ENCODE measurements at regions not wholly inside any gene's neighbourhood (a gene's known extent, or its start where the extent isn't known, plus 50 kb on each side); places are given as distances from the start of the nearest gene placed in this dataset.

DNA sequence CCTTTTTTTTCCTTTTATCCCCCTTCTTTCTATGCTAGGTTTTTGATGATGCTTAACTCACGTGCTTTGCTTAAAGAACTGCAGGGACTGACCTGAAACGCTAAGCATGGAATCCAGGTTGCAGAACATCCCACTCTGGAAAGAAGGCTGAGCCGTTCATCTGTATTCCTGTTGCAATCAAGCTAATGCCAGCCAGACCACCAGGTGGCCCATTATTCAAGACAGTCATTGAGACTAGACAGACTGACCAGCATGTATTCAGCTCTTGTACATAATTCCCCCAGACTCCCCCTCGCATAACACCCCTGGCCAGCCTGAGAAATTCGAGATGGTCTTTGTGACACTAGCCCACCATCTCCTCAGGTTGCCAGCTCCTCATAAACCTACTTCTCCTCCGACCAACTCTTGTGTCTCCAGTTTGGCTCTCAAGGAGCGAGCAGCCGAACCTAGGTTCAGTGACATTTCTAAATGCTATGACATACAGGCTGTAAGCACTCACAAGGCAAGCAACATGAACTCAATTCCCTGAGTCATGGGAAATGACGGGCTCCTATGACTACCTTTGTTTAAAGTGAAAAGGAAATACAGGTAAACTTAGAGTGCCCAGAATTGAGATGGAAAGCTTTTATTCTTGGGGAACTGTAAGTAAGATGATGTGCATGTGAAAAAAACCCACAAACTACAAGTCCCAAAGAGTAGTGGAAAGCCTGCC, 309.3 kb upstream of the CDYL start:
- no peak for DNase-seq (ENCODE audit: extremely low spot score)
- ChIA-PET CTCF (interaction anchor here (0.7 kb wide), 1 partner anchor 9 kb away, joined by 3 read pairs; no protein-coding TSS in a partner anchor), POLR2A (no interaction called here)
- TF ChIP-seq, protein P1, sequence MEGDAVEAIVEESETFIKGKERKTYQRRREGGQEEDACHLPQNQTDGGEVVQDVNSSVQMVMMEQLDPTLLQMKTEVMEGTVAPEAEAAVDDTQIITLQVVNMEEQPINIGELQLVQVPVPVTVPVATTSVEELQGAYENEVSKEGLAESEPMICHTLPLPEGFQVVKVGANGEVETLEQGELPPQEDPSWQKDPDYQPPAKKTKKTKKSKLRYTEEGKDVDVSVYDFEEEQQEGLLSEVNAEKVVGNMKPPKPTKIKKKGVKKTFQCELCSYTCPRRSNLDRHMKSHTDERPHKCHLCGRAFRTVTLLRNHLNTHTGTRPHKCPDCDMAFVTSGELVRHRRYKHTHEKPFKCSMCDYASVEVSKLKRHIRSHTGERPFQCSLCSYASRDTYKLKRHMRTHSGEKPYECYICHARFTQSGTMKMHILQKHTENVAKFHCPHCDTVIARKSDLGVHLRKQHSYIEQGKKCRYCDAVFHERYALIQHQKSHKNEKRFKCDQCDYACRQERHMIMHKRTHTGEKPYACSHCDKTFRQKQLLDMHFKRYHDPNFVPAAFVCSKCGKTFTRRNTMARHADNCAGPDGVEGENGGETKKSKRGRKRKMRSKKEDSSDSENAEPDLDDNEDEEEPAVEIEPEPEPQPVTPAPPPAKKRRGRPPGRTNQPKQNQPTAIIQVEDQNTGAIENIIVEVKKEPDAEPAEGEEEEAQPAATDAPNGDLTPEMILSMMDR (IDR thresholded peaks at IDR 0.05; ENCODE audit: control extremely low read depth, extremely low read depth, low read depth, missing control alignments): no peak

DNA sequence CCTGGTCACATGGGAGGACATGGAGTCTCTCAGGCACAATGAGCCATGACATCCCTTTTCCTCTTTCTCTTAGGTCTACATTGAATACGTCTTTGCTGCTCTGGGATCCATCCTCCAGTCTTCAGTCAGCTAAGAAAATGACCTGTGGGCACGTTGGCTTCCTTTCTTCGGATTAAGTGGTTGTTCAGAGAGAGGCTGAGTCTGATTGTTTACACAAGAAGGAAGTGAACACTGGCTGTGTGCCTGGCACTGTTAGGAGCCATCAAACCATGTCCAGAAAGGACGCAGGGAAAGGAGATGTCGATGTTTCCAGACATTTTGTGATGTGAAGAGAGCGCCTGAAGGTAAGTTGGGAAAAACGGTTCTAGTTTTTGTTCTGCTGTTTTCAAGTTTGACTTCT, 309.9 kb upstream of the CDYL start:
- no peak for DNase-seq (ENCODE audit: extremely low spot score)
- ChIA-PET POLR2A (no interaction called here), CTCF (interaction anchor here (0.7 kb wide), 1 partner anchor 8 kb away, joined by 3 read pairs; no protein-coding TSS in a partner anchor)
- TF ChIP-seq, protein P1 (IDR thresholded peaks at IDR 0.05; ENCODE audit: control extremely low read depth, extremely low read depth, low read depth, missing control alignments): no peak

DNA sequence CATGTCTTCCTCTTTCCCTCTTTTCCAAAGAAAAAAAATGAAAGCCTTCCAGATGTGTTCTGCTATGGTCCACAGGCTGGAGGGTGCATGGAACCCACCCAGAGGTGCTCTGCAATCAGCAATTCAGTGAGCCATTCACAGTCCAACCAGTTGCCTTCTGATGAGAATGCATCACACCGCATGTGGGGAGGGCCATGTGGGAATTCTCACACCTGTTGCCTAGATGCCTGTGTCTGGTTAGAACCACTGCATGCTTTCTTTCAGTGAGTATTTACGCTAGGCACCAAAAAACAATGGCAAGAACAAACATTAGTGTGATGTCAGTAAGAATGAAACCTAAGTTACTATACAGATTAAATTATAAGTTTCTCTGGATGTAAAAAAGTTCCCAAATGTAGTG, 311.6 kb upstream of the CDYL start:
- DNase-seq (ENCODE audit: extremely low spot score): no peak
- CTCF ChIA-PET: interaction anchor here (0.9 kb wide), 1 partner anchor 14 kb away, joined by 3 read pairs; no protein-coding TSS in a partner anchor
- TF ChIP-seq, protein P1 (IDR thresholded peaks at IDR 0.05; ENCODE audit: control extremely low read depth, extremely low read depth, low read depth, missing control alignments): no peak
- POLR2A ChIA-PET: no interaction called here

DNA sequence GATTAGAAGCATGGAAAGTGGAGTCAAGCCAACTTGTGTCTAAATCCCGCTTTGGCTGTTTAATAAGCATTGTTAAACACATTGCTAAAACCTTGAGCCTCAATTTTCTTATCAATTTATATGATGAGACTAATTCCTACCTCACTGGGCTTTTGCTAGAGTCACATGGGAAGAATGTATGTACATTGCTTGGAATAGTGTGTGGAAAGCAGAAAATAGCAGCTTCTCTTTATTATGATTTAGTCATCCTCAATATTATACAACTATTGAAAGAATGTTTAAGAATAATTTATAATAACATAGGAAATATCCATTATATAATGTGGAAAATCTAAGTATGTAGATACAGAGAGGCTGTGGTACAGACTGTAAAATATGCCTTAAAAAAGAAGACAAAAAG, 313.0 kb upstream of the CDYL start:
- no peak for DNase-seq (ENCODE audit: extremely low spot score)
- ChIA-PET POLR2A (no interaction called here), CTCF (no interaction called here)
- TF ChIP-seq, protein P1 (IDR thresholded peaks at IDR 0.05; ENCODE audit: control extremely low read depth, extremely low read depth, low read depth, missing control alignments): no peak

DNA sequence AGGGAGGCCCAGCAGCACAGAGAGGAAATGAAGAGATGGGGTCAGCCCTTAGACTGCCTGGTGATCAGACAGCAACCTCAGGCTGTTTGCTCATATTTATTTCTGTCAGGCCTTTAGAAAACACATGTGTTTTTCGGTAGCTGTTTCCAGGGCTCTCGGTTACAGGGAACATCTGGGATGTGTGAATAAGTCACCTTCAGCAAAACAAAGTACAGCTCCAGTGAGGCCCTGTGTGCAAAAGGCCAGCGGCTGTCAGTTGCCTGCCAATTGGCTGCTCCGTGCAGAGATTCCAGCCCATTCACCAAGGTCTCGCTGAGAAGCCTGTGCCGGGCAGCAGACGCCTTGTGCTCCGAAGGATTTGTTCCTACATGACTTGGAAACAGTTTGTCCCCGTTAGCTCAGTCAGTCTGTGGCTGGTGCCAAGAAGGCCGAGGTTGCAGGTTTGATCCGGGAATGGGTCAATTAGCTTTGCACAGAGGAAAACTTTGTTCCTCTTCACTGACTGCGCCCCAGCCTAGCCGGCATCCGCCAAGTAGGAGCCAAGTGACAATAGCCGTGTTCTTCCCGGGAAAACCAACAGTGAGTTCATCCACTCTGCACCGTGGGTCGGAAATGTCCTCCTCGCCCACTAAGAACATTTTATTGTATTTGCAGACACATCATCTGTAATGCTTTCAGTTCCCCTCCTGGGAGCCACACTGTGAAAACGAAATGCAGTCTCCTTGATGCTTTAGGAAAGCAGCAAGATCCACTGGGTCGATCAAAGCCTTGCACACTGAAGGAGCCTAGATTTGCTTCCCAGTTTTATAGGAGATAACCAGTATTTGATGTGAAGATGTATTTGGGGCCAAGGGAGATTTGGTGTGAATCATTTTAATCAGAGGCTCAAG, 315.4 kb upstream of the CDYL start:
- ChIA-PET POLR2A (no interaction called here), CTCF (no interaction called here)
- TF ChIP-seq, protein P1 (IDR thresholded peaks at IDR 0.05; ENCODE audit: control extremely low read depth, extremely low read depth, low read depth, missing control alignments): no peak
- no peak for DNase-seq (ENCODE audit: extremely low spot score)

DNA sequence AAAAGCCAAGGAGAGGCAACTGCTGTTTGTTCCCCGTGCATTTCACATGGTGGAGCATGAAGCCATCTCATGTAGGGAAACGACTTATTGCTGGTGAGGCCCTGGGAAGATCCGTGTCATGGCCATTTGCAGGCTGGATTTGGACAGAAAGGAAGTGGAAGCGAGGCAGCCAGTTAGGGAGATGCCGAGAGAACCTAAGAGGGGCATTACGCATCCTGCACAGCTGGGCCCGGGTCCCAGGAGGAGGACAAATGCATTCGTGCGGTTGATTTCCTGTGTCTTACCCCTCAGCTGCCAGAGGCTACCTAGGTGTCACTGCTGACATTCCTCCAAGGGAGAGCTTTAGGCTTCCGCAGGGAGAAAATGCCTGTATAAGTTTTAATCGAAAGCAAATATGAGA, 316.2 kb upstream of the CDYL start:
- ChIA-PET CTCF (no interaction called here), POLR2A (no interaction called here)
- TF ChIP-seq, protein P1 (IDR thresholded peaks at IDR 0.05; ENCODE audit: control extremely low read depth, extremely low read depth, low read depth, missing control alignments): no peak
- no peak for DNase-seq (ENCODE audit: extremely low spot score)

Data from GM10248 (cell line).